H1 (cell line): ENCODE measurements at regions not wholly inside any gene's neighbourhood (a gene's known extent, or its start where the extent isn't known, plus 50 kb on each side); places are given as distances from the start of the nearest gene placed in this dataset.

ENCODE experiments used
- ASH2L ChIP-seq: fragments of 200-600, 300-600 bp; sonication (generic); IDR thresholded peaks from one replicate; pipeline ENCODE4 v1.7.1; 2017; ENCODE audit warnings: low read length
- BCL11A ChIP-seq, 2 experiments: IDR thresholded peaks; one replicate each; pipeline ENCODE4 v1.6.1; 2011; ENCODE audit warnings: low read depth in 2 of 2, low read length in 2 of 2, mild to moderate bottlenecking in 2 of 2
- CHD7 ChIP-seq: fragments of 300-600 bp; sonication (generic); IDR thresholded peaks from 2 replicates; pipeline ENCODE4 v1.7.1; 2012; ENCODE audit warnings: low read length, moderate library complexity, mild to moderate bottlenecking, inconsistent platforms; ENCODE audit not compliant: insufficient replicate concordance
- EGR1 ChIP-seq: IDR thresholded peaks from 2 replicates; pipeline ENCODE4 v1.6.1; 2011; ENCODE audit warnings: low read depth, low read length, borderline replicate concordance
- MAX ChIP-seq: IDR thresholded peaks from 2 replicates; pipeline ENCODE4 v1.6.1; 2012; ENCODE audit warnings: inconsistent platforms
- RAD21 ChIP-seq, 2 experiments: IDR thresholded peaks in 1 of 2; conservative IDR thresholded peaks in 1 of 2; 2 replicates each; pipeline ENCODE4 v1.6.1; 2011; ENCODE audit warnings: low read depth in 2 of 2, low read length in 2 of 2, improper control_type of control experiment in 1 of 2, inconsistent platforms in 1 of 2, mild to moderate bottlenecking in 1 of 2, moderate library complexity in 1 of 2
- RBBP5 ChIP-seq: IDR thresholded peaks from 2 replicates; pipeline ENCODE4 v1.7.1; 2012; ENCODE audit warnings: low read depth, mild to moderate bottlenecking, inconsistent platforms, low read length, moderate library complexity, borderline replicate concordance
- RFX5 ChIP-seq: IDR thresholded peaks from 2 replicates; pipeline ENCODE4 v1.6.1; 2011; ENCODE audit warnings: low read depth, low read length, improper control_type of control experiment, borderline replicate concordance
- RNF2 ChIP-seq: fragments of 200-900, 300-1000 bp; sonication (generic); IDR thresholded peaks from 2 replicates; pipeline ENCODE4 v1.7.1; 2016; ENCODE audit warnings: borderline replicate concordance, low read depth, mild to moderate bottlenecking, antibody characterized with exemption, low read length; ENCODE audit not compliant: poor library complexity, severe bottlenecking; ENCODE audit errors: missing control alignments
- SP1 ChIP-seq: IDR thresholded peaks from 2 replicates; pipeline ENCODE4 v1.6.1; 2011; ENCODE audit warnings: low read depth, low read length
- SRF ChIP-seq: IDR thresholded peaks from 2 replicates; pipeline ENCODE4 v1.6.1; 2011; ENCODE audit warnings: mild to moderate bottlenecking, low read depth, low read length, moderate library complexity

DNA sequence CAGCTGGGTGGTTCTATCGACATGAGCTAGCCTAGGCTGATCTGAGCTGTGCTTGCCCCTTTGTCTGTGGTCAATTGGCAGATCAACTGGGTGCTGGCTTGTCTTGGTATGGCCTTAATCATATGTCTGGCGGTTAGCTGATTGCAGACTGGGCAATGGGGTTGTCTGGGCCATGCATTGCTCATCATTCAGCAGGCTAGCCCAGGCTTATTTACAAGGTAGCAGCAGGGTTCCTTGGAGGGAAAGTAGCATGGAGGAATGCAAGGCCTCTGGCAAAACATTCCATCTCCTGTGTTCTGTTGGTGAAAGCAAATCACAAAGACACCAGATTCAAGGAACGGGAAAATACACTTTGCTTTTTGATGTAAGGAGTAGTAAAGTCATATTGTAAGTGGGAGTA lies 84.0 kb upstream of the IVNS1ABP start (continued):
- TF ChIP-seq ASH2L, result peak; percentile 38
- TF ChIP-seq MAX, result peak; percentile 55; the same call in 1 of the 2 replicates
- no peak for TF ChIP-seq EGR1
- TF ChIP-seq SRF, result no peak
- TF ChIP-seq RNF2, result no peak
- peak; percentile 80 for TF ChIP-seq SP1
- no peak for TF ChIP-seq RBBP5
- no peak for TF ChIP-seq BCL11A (IDR thresholded peaks at IDR 0.05; ENCODE audit: low read depth in 2 of 2, low read length in 2 of 2)
- no peak for TF ChIP-seq RFX5
- TF ChIP-seq RAD21 (IDR thresholded peaks at IDR 0.05 in 1 of 2, conservative IDR thresholded peaks at IDR 0.05 in 1 of 2; ENCODE audit: low read depth in 2 of 2, low read length in 2 of 2), result 0 out of 4 replicates have a peak, but pooled peaks of 1 of the 2 experiments have one; percentile 3
- TF ChIP-seq CHD7, result peak; percentile 76
